Astrocyte of the spinal cord (primary cell): ENCODE measurements at regions not wholly inside any gene's neighbourhood (a gene's known extent, or its start where the extent isn't known, plus 50 kb on each side); places are given as distances from the start of the nearest gene placed in this dataset.
A peak's percentile ranks its signal among the peaks of the same experiment; 100 is the strongest.

ENCODE experiments used
- DNase-seq: peaks from one replicate; pipeline ENCODE4 v3.0.0; 2011; ENCODE audit warnings: low read depth, low spot score
- H3K4me3 ChIP-seq: 2 replicates; pipeline ENCODE4 v1.5.1; 2011; ENCODE audit warnings: low read depth, mild to moderate bottlenecking, low read length, moderate library complexity
- CTCF ChIP-seq: IDR thresholded peaks from 2 replicates; pipeline ENCODE4 v1.5.1; 2012; ENCODE audit warnings: low read depth, mild to moderate bottlenecking, low read length, inconsistent platforms
- in situ Hi-C: cut with HindIII; loops from 2 replicates; pipeline ENCODE4 v1.10.0; 2017; ENCODE audit warnings: low sequenced_read_pairs

GRCh38 chr1:57623039-57623790 is 199.4 kb upstream of the DAB1 start:
- H3K4me3 ChIP-seq, result no peak overlapping the region
- DNase-seq, result peak; percentile 6
- in situ Hi-C loops, result no loop called here
- TF ChIP-seq CTCF, result no peak

GRCh38 chr1:57621776-57622175 is 197.9 kb upstream of the DAB1 start:
- in situ Hi-C loops, result no loop called here
- no peak for DNase-seq
- no peak overlapping the region for H3K4me3 ChIP-seq
- no peak for TF ChIP-seq CTCF

GRCh38 chr1:57620605-57621004 is 196.7 kb upstream of the DAB1 start:
- H3K4me3 ChIP-seq, result no peak overlapping the region
- TF ChIP-seq CTCF, result no peak
- in situ Hi-C loops, result no loop called here
- DNase-seq, result no peak

- no peak for DNase-seq
- TF ChIP-seq CTCF, result no peak
- no peak overlapping the region for H3K4me3 ChIP-seq
- in situ Hi-C loops, result no loop called here
Observed at GRCh38 chr1:57616921-57617320, 193.1 kb upstream of the DAB1 start.

- in situ Hi-C loops, result no loop called here
- TF ChIP-seq CTCF, result no peak
- no peak overlapping the region for H3K4me3 ChIP-seq
- no peak for DNase-seq
Observed at GRCh38 chr1:57615956-57616355, 192.1 kb upstream of the DAB1 start.

GRCh38 chr1:57612833-57613232 is 189.0 kb upstream of the DAB1 start:
- no peak for TF ChIP-seq CTCF
- in situ Hi-C loops, result no loop called here

More at GRCh38 chr1:57612833-57613232, 189.0 kb upstream of the DAB1 start:
- H3K4me3 ChIP-seq, result no peak overlapping the region
- no peak for DNase-seq
